GM23338 (cell line): ENCODE measurements at regions not wholly inside any gene's neighbourhood (a gene's known extent, or its start where the extent isn't known, plus 50 kb on each side); places are given as distances from the start of the nearest gene placed in this dataset.

Source experiments
- ATAC-seq: fragments of 200-7000 bp; cut with Tn5 transposase; 3 replicates; pipeline ENCODE4 v1.9.1; 2020
- DNase-seq: peaks from one replicate; pipeline ENCODE4 v3.0.0-alpha.2; 2015; ENCODE audit warnings: low spot score
- H2AFZ ChIP-seq: fragments of 200-600 bp; sonication (generic); 2 replicates; pipeline ENCODE4 v1.8.0; 2016; ENCODE audit warnings: antibody characterized with exemption, mild to moderate bottlenecking, moderate library complexity
- H3F3A ChIP-seq: fragments of 200-600 bp; sonication (generic); replicated peaks from 2 replicates; pipeline ENCODE4 v1.8.0; 2017; ENCODE audit warnings: antibody characterized with exemption, mixed run types, low read depth
- H3K27ac ChIP-seq: fragments of 200-600 bp; sonication (generic); 2 replicates; pipeline ENCODE4 v1.6.1; 2016; ENCODE audit warnings: low read depth
- H3K27me3 ChIP-seq: fragments of 200-600 bp; sonication (generic); 2 replicates; pipeline ENCODE4 v1.8.0; 2016; ENCODE audit warnings: mild to moderate bottlenecking, mixed run types, moderate library complexity; ENCODE audit not compliant: insufficient read depth
- H3K36me3 ChIP-seq: fragments of 200-600 bp; sonication (generic); 2 replicates; pipeline ENCODE4 v1.8.0; 2016; ENCODE audit warnings: mild to moderate bottlenecking; ENCODE audit not compliant: insufficient read depth
- H3K4me1 ChIP-seq: fragments of 200-600 bp; sonication (generic); 2 replicates; pipeline ENCODE4 v1.8.0; 2016; ENCODE audit warnings: mild to moderate bottlenecking, moderate library complexity; ENCODE audit not compliant: insufficient read depth
- H3K4me2 ChIP-seq: fragments of 200-600 bp; sonication (generic); 2 replicates; pipeline ENCODE4 v1.7.1; 2017; ENCODE audit warnings: mixed run types
- H3K4me3 ChIP-seq: fragments of 200-600 bp; sonication (generic); 2 replicates; pipeline ENCODE4 v1.6.1; 2016; ENCODE audit warnings: mixed run types
- H3K79me2 ChIP-seq: fragments of 200-600 bp; sonication (generic); replicated peaks from 2 replicates; pipeline ENCODE4 v1.8.0; 2017; ENCODE audit warnings: mild to moderate bottlenecking; ENCODE audit not compliant: insufficient read depth
- H3K9me2 ChIP-seq: fragments of 200-600 bp; sonication (generic); 2 replicates; pipeline ENCODE4 v1.8.0; 2017; ENCODE audit not compliant: insufficient read depth
- H4K20me1 ChIP-seq: fragments of 200-600 bp; sonication (generic); replicated peaks from 2 replicates; pipeline ENCODE4 v1.8.0; 2017; ENCODE audit warnings: mild to moderate bottlenecking; ENCODE audit not compliant: insufficient read depth
- H3K27ac Mint-ChIP-seq: 2 replicates; pipeline ENCODE4 v1.8.0; 2020; ENCODE audit warnings: inconsistent platforms, mild to moderate bottlenecking, moderate library complexity, mixed read lengths
- H3K27me3 Mint-ChIP-seq: 3 replicates; pipeline ENCODE4 v1.8.0; 2022; ENCODE audit warnings: low read depth, mild to moderate bottlenecking, moderate library complexity, mixed read lengths, inconsistent platforms; ENCODE audit not compliant: insufficient read depth, poor library complexity
- H3K36me3 Mint-ChIP-seq: 3 replicates; pipeline ENCODE4 v1.8.0; 2021; ENCODE audit warnings: low read depth, mild to moderate bottlenecking, inconsistent platforms, moderate library complexity, mixed read lengths
- H3K4me1 Mint-ChIP-seq: 3 replicates; pipeline ENCODE4 v1.8.0; 2020; ENCODE audit warnings: mild to moderate bottlenecking, inconsistent platforms, mixed read lengths
- H3K4me3 Mint-ChIP-seq: 3 replicates; pipeline ENCODE4 v1.8.0; 2021; ENCODE audit warnings: moderate library complexity, mild to moderate bottlenecking, inconsistent platforms, mixed read lengths
- H3K9me3 Mint-ChIP-seq: 3 replicates; pipeline ENCODE4 v1.8.0; 2020; ENCODE audit warnings: moderate library complexity, mild to moderate bottlenecking, inconsistent platforms, mixed read lengths
- CREB1 ChIP-seq: fragments of 250-450 bp; sonication (Bioruptor Pico); IDR thresholded peaks from 2 replicates; pipeline ENCODE4 v1.5.0; 2020; ENCODE audit warnings: low read depth, mild to moderate bottlenecking, moderate library complexity
- JUNB ChIP-seq: IDR thresholded peaks from one replicate; pipeline ENCODE4 v1.6.1; 2016; ENCODE audit warnings: antibody characterized with exemption; ENCODE audit not compliant: unreplicated experiment
- NANOG ChIP-seq: IDR thresholded peaks from 2 replicates; pipeline ENCODE4 v1.6.1; 2016; ENCODE audit warnings: antibody characterized with exemption, borderline replicate concordance
- STAT1 ChIP-seq: IDR thresholded peaks from one replicate; pipeline ENCODE4 v1.6.1; 2016; ENCODE audit warnings: antibody characterized with exemption; ENCODE audit not compliant: unreplicated experiment
- ZNF114 ChIP-seq: fragments of 250-450 bp; sonication (Bioruptor Pico); IDR thresholded peaks from 2 replicates; pipeline ENCODE4 v1.5.0; 2020; ENCODE audit warnings: mild to moderate bottlenecking, moderate library complexity
- TF ChIP-seq, protein P1 (sequence below): IDR thresholded peaks from 2 replicates; pipeline ENCODE4 v1.6.1; 2016; ENCODE audit warnings: antibody characterized with exemption
- TF ChIP-seq, protein P2 (sequence below): fragments of 250-450 bp; sonication (Bioruptor Pico); IDR thresholded peaks from 2 replicates; pipeline ENCODE4 v1.5.0; 2020; ENCODE audit warnings: mild to moderate bottlenecking, moderate library complexity
- TF ChIP-seq, protein P3 (sequence below): IDR thresholded peaks from one replicate; pipeline ENCODE4 v1.6.1; 2018; ENCODE audit warnings: antibody characterized with exemption; ENCODE audit not compliant: unreplicated experiment
- TF ChIP-seq, protein P4 (sequence below), 2 experiments: fragments of 200-600 bp in 1 of 2; sonication (generic) in 1 of 2; conservative IDR thresholded peaks; 2 replicates each; pipeline versions ENCODE4 v1.5.1 to v1.6.1; 2016 to 2017; ENCODE audit warnings: antibody characterized with exemption in 2 of 2, low read depth in 2 of 2, mild to moderate bottlenecking in 2 of 2, moderate library complexity in 1 of 2

DNA sequence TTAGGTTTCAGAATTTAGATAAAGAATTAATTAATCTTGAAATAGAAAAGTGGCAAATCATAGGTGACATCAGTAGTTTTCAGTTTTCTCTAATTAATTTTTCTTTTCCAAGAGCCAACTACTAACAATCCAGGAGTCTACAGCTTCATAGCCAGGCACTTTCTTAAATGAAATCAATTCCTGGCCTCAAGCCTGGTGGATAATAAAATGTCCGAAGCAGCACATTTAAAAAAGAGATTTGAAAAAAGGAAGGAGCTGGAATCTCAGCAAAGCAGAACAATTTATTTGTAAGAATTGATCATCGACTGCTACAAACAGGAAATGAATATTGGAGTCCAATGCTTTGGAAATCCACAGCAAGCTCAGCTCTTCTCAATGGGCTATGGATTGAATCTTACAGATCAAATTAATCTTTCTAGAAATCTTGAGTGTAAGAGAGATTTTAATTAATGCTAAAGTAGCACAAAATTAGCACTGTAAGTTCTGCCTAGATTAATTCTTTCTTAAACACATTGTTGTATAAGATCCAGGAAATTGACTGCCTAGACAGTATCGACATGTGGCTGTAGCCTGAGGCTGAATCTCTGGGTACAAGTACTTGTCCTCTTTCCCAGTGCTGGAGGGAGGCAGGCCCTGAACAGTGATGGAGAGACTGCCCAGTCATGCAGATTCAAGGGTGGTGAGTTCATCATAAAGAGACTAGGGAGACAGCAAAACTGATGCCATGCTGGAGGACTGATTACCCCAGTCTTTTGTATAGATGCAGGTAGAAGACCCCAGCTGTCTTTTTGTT lies 167.8 kb upstream of the POU2AF2 start:
- no peak for TF ChIP-seq JUNB
- TF ChIP-seq NANOG = no peak
- TF ChIP-seq, protein P1, sequence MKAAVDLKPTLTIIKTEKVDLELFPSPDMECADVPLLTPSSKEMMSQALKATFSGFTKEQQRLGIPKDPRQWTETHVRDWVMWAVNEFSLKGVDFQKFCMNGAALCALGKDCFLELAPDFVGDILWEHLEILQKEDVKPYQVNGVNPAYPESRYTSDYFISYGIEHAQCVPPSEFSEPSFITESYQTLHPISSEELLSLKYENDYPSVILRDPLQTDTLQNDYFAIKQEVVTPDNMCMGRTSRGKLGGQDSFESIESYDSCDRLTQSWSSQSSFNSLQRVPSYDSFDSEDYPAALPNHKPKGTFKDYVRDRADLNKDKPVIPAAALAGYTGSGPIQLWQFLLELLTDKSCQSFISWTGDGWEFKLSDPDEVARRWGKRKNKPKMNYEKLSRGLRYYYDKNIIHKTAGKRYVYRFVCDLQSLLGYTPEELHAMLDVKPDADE = no peak
- TF ChIP-seq STAT1 = no peak
- no peak for TF ChIP-seq ZNF114 (CRISPR knock-in tag)
- no peak for TF ChIP-seq CREB1 (CRISPR knock-in tag)
- no peaks in the 10 kb centered on the region for H4K20me1 ChIP-seq
- DNase-seq = no peak
- H3F3A ChIP-seq = no peaks in the 10 kb centered on the region
- Mint-ChIP-seq H3K9me3 (no peaks in the 10 kb centered on the region), H3K36me3 (no peaks in the 10 kb centered on the region), H3K27me3 (peaks cover 8% of the 10 kb centered on the region), H3K4me3 (no peak overlapping the region), H3K27ac (no peak overlapping the region), H3K4me1 (peaks cover 4% of the 10 kb centered on the region; the same call in 1 of the 3 replicates)
- no peak overlapping the region for H3K4me3 ChIP-seq
- H2AFZ ChIP-seq = peak overlapping the region; percentile 18; the same call in 1 of the 2 replicates
- H3K27me3 ChIP-seq = no peaks in the 10 kb centered on the region
- ATAC-seq = no peak
- no peak overlapping the region for H3K4me2 ChIP-seq
- no peaks in the 10 kb centered on the region for H3K36me3 ChIP-seq
- no peaks in the 10 kb centered on the region; the same call in 1 of the 2 replicates for H3K4me1 ChIP-seq
- no peak overlapping the region for H3K27ac ChIP-seq
- H3K9me2 ChIP-seq = no peaks in the 10 kb centered on the region
- no peaks in the 10 kb centered on the region for H3K79me2 ChIP-seq

DNA sequence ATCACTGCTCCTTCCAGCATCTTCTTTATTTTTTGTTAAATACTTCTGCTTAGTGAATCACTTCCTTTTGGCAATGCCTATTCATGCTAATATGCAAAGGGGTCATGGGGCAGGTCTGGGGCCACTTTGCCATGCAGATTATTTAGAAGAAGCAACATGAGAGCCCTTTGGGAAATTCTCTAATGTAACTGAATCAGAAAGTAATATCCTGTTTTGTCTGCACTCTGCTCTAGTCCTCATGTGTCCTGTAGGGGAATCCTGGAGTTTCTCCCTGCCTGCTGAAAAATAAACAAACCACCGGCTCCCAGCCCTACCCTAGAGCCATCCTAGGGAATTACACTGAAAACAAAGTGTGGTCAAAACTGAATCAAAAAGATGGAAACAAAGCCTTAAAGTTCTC lies 176.5 kb upstream of the POU2AF2 start:
- Histone ChIP-seq H3K36me3 (no peaks in the 10 kb centered on the region), H3K79me2 (no peaks in the 10 kb centered on the region), H3K4me2 (no peak overlapping the region), H3K4me3 (no peak overlapping the region), H3K9me2 (no peaks in the 10 kb centered on the region), H2AFZ (no peak overlapping the region), H3F3A (no peaks in the 10 kb centered on the region), H3K27me3 (no peaks in the 10 kb centered on the region), H4K20me1 (no peaks in the 10 kb centered on the region), H3K27ac (no peak overlapping the region), H3K4me1 (no peaks in the 10 kb centered on the region)
- ATAC-seq (peak; percentile 98), DNase-seq (peak; percentile 76)
- H3K4me1 Mint-ChIP-seq = peaks cover 5% of the 10 kb centered on the region; the same call in 2 of the 3 replicates
- TF ChIP-seq, protein P2, sequence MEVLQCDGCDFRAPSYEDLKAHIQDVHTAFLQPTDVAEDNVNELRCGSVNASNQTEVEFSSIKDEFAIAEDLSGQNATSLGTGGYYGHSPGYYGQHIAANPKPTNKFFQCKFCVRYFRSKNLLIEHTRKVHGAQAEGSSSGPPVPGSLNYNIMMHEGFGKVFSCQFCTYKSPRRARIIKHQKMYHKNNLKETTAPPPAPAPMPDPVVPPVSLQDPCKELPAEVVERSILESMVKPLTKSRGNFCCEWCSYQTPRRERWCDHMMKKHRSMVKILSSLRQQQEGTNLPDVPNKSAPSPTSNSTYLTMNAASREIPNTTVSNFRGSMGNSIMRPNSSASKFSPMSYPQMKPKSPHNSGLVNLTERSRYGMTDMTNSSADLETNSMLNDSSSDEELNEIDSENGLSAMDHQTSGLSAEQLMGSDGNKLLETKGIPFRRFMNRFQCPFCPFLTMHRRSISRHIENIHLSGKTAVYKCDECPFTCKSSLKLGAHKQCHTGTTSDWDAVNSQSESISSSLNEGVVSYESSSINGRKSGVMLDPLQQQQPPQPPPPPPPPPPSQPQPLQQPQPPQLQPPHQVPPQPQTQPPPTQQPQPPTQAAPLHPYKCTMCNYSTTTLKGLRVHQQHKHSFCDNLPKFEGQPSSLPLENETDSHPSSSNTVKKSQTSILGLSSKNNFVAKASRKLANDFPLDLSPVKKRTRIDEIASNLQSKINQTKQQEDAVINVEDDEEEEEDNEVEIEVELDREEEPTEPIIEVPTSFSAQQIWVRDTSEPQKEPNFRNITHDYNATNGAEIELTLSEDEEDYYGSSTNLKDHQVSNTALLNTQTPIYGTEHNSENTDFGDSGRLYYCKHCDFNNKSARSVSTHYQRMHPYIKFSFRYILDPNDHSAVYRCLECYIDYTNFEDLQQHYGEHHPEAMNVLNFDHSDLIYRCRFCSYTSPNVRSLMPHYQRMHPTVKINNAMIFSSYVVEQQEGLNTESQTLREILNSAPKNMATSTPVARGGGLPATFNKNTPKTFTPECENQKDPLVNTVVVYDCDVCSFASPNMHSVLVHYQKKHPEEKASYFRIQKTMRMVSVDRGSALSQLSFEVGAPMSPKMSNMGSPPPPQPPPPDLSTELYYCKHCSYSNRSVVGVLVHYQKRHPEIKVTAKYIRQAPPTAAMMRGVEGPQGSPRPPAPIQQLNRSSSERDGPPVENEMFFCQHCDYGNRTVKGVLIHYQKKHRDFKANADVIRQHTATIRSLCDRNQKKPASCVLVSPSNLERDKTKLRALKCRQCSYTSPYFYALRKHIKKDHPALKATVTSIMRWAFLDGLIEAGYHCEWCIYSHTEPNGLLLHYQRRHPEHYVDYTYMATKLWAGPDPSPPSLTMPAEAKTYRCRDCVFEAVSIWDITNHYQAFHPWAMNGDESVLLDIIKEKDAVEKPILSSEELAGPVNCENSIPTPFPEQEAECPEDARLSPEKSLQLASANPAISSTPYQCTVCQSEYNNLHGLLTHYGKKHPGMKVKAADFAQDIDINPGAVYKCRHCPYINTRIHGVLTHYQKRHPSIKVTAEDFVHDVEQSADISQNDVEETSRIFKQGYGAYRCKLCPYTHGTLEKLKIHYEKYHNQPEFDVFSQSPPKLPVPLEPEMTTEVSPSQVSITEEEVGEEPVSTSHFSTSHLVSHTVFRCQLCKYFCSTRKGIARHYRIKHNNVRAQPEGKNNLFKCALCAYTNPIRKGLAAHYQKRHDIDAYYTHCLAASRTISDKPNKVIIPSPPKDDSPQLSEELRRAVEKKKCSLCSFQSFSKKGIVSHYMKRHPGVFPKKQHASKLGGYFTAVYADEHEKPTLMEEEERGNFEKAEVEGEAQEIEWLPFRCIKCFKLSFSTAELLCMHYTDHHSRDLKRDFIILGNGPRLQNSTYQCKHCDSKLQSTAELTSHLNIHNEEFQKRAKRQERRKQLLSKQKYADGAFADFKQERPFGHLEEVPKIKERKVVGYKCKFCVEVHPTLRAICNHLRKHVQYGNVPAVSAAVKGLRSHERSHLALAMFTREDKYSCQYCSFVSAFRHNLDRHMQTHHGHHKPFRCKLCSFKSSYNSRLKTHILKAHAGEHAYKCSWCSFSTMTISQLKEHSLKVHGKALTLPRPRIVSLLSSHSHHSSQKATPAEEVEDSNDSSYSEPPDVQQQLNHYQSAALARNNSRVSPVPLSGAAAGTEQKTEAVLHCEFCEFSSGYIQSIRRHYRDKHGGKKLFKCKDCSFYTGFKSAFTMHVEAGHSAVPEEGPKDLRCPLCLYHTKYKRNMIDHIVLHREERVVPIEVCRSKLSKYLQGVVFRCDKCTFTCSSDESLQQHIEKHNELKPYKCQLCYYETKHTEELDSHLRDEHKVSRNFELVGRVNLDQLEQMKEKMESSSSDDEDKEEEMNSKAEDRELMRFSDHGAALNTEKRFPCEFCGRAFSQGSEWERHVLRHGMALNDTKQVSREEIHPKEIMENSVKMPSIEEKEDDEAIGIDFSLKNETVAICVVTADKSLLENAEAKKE (CRISPR knock-in tag) = no peak
- TF ChIP-seq, protein P3, sequence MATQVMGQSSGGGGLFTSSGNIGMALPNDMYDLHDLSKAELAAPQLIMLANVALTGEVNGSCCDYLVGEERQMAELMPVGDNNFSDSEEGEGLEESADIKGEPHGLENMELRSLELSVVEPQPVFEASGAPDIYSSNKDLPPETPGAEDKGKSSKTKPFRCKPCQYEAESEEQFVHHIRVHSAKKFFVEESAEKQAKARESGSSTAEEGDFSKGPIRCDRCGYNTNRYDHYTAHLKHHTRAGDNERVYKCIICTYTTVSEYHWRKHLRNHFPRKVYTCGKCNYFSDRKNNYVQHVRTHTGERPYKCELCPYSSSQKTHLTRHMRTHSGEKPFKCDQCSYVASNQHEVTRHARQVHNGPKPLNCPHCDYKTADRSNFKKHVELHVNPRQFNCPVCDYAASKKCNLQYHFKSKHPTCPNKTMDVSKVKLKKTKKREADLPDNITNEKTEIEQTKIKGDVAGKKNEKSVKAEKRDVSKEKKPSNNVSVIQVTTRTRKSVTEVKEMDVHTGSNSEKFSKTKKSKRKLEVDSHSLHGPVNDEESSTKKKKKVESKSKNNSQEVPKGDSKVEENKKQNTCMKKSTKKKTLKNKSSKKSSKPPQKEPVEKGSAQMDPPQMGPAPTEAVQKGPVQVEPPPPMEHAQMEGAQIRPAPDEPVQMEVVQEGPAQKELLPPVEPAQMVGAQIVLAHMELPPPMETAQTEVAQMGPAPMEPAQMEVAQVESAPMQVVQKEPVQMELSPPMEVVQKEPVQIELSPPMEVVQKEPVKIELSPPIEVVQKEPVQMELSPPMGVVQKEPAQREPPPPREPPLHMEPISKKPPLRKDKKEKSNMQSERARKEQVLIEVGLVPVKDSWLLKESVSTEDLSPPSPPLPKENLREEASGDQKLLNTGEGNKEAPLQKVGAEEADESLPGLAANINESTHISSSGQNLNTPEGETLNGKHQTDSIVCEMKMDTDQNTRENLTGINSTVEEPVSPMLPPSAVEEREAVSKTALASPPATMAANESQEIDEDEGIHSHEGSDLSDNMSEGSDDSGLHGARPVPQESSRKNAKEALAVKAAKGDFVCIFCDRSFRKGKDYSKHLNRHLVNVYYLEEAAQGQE = no peak
- TF ChIP-seq, protein P4, sequence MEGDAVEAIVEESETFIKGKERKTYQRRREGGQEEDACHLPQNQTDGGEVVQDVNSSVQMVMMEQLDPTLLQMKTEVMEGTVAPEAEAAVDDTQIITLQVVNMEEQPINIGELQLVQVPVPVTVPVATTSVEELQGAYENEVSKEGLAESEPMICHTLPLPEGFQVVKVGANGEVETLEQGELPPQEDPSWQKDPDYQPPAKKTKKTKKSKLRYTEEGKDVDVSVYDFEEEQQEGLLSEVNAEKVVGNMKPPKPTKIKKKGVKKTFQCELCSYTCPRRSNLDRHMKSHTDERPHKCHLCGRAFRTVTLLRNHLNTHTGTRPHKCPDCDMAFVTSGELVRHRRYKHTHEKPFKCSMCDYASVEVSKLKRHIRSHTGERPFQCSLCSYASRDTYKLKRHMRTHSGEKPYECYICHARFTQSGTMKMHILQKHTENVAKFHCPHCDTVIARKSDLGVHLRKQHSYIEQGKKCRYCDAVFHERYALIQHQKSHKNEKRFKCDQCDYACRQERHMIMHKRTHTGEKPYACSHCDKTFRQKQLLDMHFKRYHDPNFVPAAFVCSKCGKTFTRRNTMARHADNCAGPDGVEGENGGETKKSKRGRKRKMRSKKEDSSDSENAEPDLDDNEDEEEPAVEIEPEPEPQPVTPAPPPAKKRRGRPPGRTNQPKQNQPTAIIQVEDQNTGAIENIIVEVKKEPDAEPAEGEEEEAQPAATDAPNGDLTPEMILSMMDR (conservative IDR thresholded peaks at IDR 0.05; ENCODE audit: low read depth in 2 of 2) = peak; percentile 36 to 63
- no peak overlapping the region for H3K27ac Mint-ChIP-seq
- H3K36me3 Mint-ChIP-seq = peaks cover 2% of the 10 kb centered on the region; the same call in 1 of the 3 replicates
- no peaks in the 10 kb centered on the region for H3K27me3 Mint-ChIP-seq
- H3K9me3 Mint-ChIP-seq = peaks cover 14% of the 10 kb centered on the region; the same call in 2 of the 3 replicates
- no peak overlapping the region for H3K4me3 Mint-ChIP-seq
